HepG2 (cell line): ENCODE measurements at regions not wholly inside any gene's neighbourhood (a gene's known extent, or its start where the extent isn't known, plus 50 kb on each side); places are given as distances from the start of the nearest gene placed in this dataset.

ENCODE experiments used
- CBFB ChIP-seq: sonication (generic); formaldehyde crosslinking; IDR thresholded peaks from 2 replicates; pipeline ENCODE4 v1.4.0; 2020; ENCODE audit warnings: missing genetic modification reagents
- EZH2 ChIP-seq: conservative IDR thresholded peaks from 2 replicates; pipeline ENCODE4 v1.6.1; 2012; ENCODE audit warnings: mild to moderate bottlenecking, low read depth, low read length, moderate library complexity
- GABPB1 ChIP-seq: IDR thresholded peaks from 2 replicates; pipeline ENCODE4 v1.6.1; 2016; ENCODE audit warnings: mild to moderate bottlenecking, missing genetic modification reagents, moderate library complexity, missing compliant biosample characterization
- MAFG ChIP-seq: sonication (generic); formaldehyde crosslinking; IDR thresholded peaks from 2 replicates; pipeline ENCODE4 v1.5.1; 2020; ENCODE audit warnings: mild to moderate bottlenecking, missing genetic modification reagents
- ONECUT2 ChIP-seq: sonication (generic); formaldehyde crosslinking; IDR thresholded peaks from 2 replicates; pipeline ENCODE4 v1.4.0; 2020; ENCODE audit warnings: missing genetic modification reagents
- RBFOX2 ChIP-seq: fragments of 200-400 bp; formaldehyde crosslinking; IDR thresholded peaks from 2 replicates; pipeline ENCODE4 v1.6.1; 2017; ENCODE audit warnings: low read depth, mild to moderate bottlenecking, low read length
- SIN3A ChIP-seq: IDR thresholded peaks from 2 replicates; pipeline ENCODE4 v1.6.1; 2011; ENCODE audit warnings: low read depth, mild to moderate bottlenecking, control low read depth, low read length, borderline replicate concordance
- SUZ12 ChIP-seq: fragments of 150-350 bp; IDR thresholded peaks from 2 replicates; pipeline ENCODE4 v1.6.1; 2014; ENCODE audit warnings: low read depth, low read length
- TEAD2 ChIP-seq: sonication (generic); formaldehyde crosslinking; IDR thresholded peaks from 2 replicates; pipeline ENCODE4 v1.9.0; 2021; ENCODE audit warnings: missing genetic modification reagents
- ZBTB34 ChIP-seq: sonication (generic); formaldehyde crosslinking; IDR thresholded peaks from 2 replicates; pipeline ENCODE4 v1.8.0; 2022; ENCODE audit warnings: mild to moderate bottlenecking, missing genetic modification reagents
- ZNF614 ChIP-seq: IDR thresholded peaks from 2 replicates; pipeline ENCODE4 v1.6.1; 2018; ENCODE audit warnings: missing biosample characterization, missing genetic modification reagents, inconsistent platforms, borderline replicate concordance
- TF ChIP-seq, protein P1 (sequence below): sonication (generic); formaldehyde crosslinking; conservative IDR thresholded peaks from 2 replicates; pipeline ENCODE4 v1.4.0; 2020; ENCODE audit warnings: missing genetic modification reagents
- TF ChIP-seq, protein P2 (sequence below), 2 experiments: IDR thresholded peaks; 2 replicates each; pipeline ENCODE4 v1.6.1; 2011 to 2012; ENCODE audit warnings: low read length in 2 of 2, borderline replicate concordance in 1 of 2, low read depth in 1 of 2, mild to moderate bottlenecking in 1 of 2, moderate library complexity in 1 of 2

DNA sequence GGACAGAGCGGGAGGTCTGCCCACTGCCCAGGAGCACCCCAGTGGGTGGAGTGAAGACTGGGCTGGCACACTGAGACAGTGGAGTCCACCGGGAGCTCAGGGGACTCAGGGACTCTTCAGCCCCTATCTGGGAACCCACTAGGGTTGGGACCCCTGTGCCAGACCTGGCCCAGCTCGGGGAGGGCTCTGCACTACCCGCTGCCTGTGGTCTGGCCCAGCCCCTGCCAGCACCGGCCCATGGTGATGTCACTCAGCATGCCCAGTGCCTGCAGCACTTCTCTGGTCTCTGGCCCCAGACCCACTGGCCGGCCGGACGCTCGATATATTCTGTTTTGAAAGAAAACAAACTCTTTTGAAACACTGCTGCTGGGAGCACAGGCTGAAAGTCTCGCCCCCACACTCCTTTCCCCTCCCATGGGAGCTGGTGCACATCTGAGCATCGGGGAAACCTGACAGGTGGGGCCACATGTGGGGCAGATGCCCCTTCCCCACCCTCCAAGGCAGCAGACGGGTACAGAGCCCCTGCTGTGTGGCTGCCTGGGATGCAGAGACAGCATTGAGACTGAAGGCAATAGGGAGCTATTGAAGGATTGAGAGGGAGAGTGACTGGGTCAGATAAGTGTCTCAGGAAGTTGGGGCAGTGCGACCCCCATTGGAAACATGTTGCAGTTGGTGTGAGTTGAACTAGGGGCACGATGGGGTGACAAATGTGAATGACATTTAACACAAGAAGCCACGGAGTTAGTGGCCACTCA lies 62.9 kb downstream of the MYEOV start:
- TF ChIP-seq SIN3A (no peak), ZBTB34 (CRISPR knock-in tag) (no peak), SUZ12 (no peak), EZH2 (no peak), ZNF614 (CRISPR knock-in tag) (no peak), ONECUT2 (CRISPR knock-in tag) (no peak), CBFB (CRISPR knock-in tag) (no peak), GABPB1 (CRISPR knock-in tag) (no peak), TEAD2 (CRISPR knock-in tag) (no peak), RBFOX2 (no peak), MAFG (no peak)
- TF ChIP-seq, protein P1, sequence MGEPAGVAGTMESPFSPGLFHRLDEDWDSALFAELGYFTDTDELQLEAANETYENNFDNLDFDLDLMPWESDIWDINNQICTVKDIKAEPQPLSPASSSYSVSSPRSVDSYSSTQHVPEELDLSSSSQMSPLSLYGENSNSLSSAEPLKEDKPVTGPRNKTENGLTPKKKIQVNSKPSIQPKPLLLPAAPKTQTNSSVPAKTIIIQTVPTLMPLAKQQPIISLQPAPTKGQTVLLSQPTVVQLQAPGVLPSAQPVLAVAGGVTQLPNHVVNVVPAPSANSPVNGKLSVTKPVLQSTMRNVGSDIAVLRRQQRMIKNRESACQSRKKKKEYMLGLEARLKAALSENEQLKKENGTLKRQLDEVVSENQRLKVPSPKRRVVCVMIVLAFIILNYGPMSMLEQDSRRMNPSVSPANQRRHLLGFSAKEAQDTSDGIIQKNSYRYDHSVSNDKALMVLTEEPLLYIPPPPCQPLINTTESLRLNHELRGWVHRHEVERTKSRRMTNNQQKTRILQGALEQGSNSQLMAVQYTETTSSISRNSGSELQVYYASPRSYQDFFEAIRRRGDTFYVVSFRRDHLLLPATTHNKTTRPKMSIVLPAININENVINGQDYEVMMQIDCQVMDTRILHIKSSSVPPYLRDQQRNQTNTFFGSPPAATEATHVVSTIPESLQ (CRISPR knock-in tag), result no peak
- TF ChIP-seq, protein P2, sequence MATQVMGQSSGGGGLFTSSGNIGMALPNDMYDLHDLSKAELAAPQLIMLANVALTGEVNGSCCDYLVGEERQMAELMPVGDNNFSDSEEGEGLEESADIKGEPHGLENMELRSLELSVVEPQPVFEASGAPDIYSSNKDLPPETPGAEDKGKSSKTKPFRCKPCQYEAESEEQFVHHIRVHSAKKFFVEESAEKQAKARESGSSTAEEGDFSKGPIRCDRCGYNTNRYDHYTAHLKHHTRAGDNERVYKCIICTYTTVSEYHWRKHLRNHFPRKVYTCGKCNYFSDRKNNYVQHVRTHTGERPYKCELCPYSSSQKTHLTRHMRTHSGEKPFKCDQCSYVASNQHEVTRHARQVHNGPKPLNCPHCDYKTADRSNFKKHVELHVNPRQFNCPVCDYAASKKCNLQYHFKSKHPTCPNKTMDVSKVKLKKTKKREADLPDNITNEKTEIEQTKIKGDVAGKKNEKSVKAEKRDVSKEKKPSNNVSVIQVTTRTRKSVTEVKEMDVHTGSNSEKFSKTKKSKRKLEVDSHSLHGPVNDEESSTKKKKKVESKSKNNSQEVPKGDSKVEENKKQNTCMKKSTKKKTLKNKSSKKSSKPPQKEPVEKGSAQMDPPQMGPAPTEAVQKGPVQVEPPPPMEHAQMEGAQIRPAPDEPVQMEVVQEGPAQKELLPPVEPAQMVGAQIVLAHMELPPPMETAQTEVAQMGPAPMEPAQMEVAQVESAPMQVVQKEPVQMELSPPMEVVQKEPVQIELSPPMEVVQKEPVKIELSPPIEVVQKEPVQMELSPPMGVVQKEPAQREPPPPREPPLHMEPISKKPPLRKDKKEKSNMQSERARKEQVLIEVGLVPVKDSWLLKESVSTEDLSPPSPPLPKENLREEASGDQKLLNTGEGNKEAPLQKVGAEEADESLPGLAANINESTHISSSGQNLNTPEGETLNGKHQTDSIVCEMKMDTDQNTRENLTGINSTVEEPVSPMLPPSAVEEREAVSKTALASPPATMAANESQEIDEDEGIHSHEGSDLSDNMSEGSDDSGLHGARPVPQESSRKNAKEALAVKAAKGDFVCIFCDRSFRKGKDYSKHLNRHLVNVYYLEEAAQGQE (IDR thresholded peaks at IDR 0.05; ENCODE audit: borderline replicate concordance in 1 of 2, low read depth in 1 of 2, low read length in 2 of 2), result no peak
